Heart left ventricle (tissue), 13 donors: ENCODE measurements at regions not wholly inside any gene's neighbourhood (a gene's known extent, or its start where the extent isn't known, plus 50 kb on each side); places are given as distances from the start of the nearest gene placed in this dataset.

ENCODE experiments used
- CTCF ChIP-seq, 12 donors: fragments of 200-600 bp; sonication (generic) in 4 of 12; IDR thresholded peaks; one replicate each; pipeline versions ENCODE4 v1.5.0 to v1.8.0; 2018 to 2022; ENCODE audit warnings: antibody characterized with exemption in 12 of 12, mild to moderate bottlenecking in 5 of 12
- POLR2A ChIP-seq, 2 donors: fragments of 450-650 bp; IDR thresholded peaks; one replicate each; pipeline ENCODE4 v1.6.1; 2017; ENCODE audit warnings: antibody characterized with exemption in 2 of 2, mild to moderate bottlenecking in 2 of 2, moderate library complexity in 2 of 2
- donor health status: ischemic (EF 13 %, LVEDD 7.1; RV severe dilation, severe dysfunction).
- donor health status: DM: no; HTN: yes; CAD: no.
- donor health status: DM: no; HTN: no; CAD: no.
- donor health status: ischemic (EF 25% LVEDD 6.9; RV normal size, moderate dysfunction).
- donor health status: ischemic (EF 25% LVEDD 5.7; RV mildly dilated, moderate dysfunction).
- donor health status: ischemic (EF 35%, LVEDD 5.7; RV mildly dilated, moderate dysfunction).
- donor health status: nonischemic (EF 11% LVEDD 7.7; RV severe dilation, severe dysfunction).
- donor health status: DM: yes; HTN: yes; CAD: no.
- donor health status: PGD.
- donor health status: ischemic (EF 29% LVEDD 5.4; RV normal size, mild dysfunction).
- donor health status: nonischemic (EF 23%, LVEDD 6.1; RV moderate dilation, normal function).

- TF ChIP-seq CTCF (IDR thresholded peaks at IDR 0.05) = no peak
- no peak for TF ChIP-seq POLR2A (IDR thresholded peaks at IDR 0.05)
These were observed 99.4 kb upstream of the JUN start for GRCh38 chr1:58883037-58883887.
